ENCODE measurements at regions not wholly inside any gene's neighbourhood (a gene's known extent, or its start where the extent isn't known, plus 50 kb on each side); places are given as distances from the start of the nearest gene placed in this dataset.
"Not testable (repeated sequence)": the region's sequence is repeated elsewhere in the genome, so short reads cannot be mapped to it uniquely, and the experiment has no call there.

- Histone ChIP-seq H3K4me2 (ENCODE audit: low read length) (no peak overlapping the region), H4K20me1 (ENCODE audit: control insufficient read depth, insufficient read depth, low read depth, low read length) (no peaks in the 10 kb centered on the region), H3K27ac (ENCODE audit: low read depth, low read length) (no peak overlapping the region), H3K79me2 (ENCODE audit: control insufficient read depth, low read length) (no peaks in the 10 kb centered on the region), H3K27me3 (ENCODE audit: control insufficient read depth, low read length) (no peaks in the 10 kb centered on the region), H3K4me3 (ENCODE audit: low read length) (no peak overlapping the region), H3K9me3 (ENCODE audit: control insufficient read depth, insufficient read depth, low read length) (no peaks in the 10 kb centered on the region), H3K36me3 (ENCODE audit: control insufficient read depth, low read length) (no peaks in the 10 kb centered on the region), H3F3A (ENCODE audit: control insufficient read depth, insufficient read depth) (no peaks in the 10 kb centered on the region), H3K9me2 (replicated peaks; ENCODE audit: control insufficient read depth, low read length) (no peaks in the 10 kb centered on the region), H3K4me1 (ENCODE audit: control insufficient read depth, low read length) (no peaks in the 10 kb centered on the region)
- no peak for TF ChIP-seq CTCF (IDR thresholded peaks at IDR 0.05; ENCODE audit: low read depth, low read length, poor library complexity, severe bottlenecking)
- no peak for TF ChIP-seq EZH2phosphoT487 (IDR thresholded peaks at IDR 0.05; ENCODE audit: borderline replicate concordance, low read length)
Measured at GRCh38 chr16:66026787-66027330, 339.6 kb upstream of the CDH5 start.

- Histone ChIP-seq H3K79me2 (ENCODE audit: control insufficient read depth, low read length) (no peaks in the 10 kb centered on the region), H3K4me3 (ENCODE audit: low read length) (no peak overlapping the region), H3K9me2 (replicated peaks; ENCODE audit: control insufficient read depth, low read length) (no peaks in the 10 kb centered on the region), H3F3A (ENCODE audit: control insufficient read depth, insufficient read depth) (no peaks in the 10 kb centered on the region), H3K4me2 (ENCODE audit: low read length) (no peak overlapping the region), H3K36me3 (ENCODE audit: control insufficient read depth, low read length) (no peaks in the 10 kb centered on the region), H3K4me1 (ENCODE audit: control insufficient read depth, low read length) (no peaks in the 10 kb centered on the region), H4K20me1 (ENCODE audit: control insufficient read depth, insufficient read depth, low read depth, low read length) (no peaks in the 10 kb centered on the region), H3K27ac (ENCODE audit: low read depth, low read length) (no peak overlapping the region), H3K9me3 (ENCODE audit: control insufficient read depth, insufficient read depth, low read length) (no peaks in the 10 kb centered on the region), H3K27me3 (ENCODE audit: control insufficient read depth, low read length) (no peaks in the 10 kb centered on the region)
- no peak for TF ChIP-seq CTCF (IDR thresholded peaks at IDR 0.05; ENCODE audit: low read depth, low read length, poor library complexity, severe bottlenecking)
- TF ChIP-seq EZH2phosphoT487 (IDR thresholded peaks at IDR 0.05; ENCODE audit: borderline replicate concordance, low read length), result no peak
Measured at GRCh38 chr16:66026211-66026610, 340.3 kb upstream of the CDH5 start.

- Histone ChIP-seq H3K79me2 (ENCODE audit: control insufficient read depth, low read length) (no peaks in the 10 kb centered on the region), H3K27me3 (ENCODE audit: control insufficient read depth, low read length) (no peaks in the 10 kb centered on the region), H3K27ac (ENCODE audit: low read depth, low read length) (no peak overlapping the region), H3K4me3 (ENCODE audit: low read length) (no peak overlapping the region), H3K36me3 (ENCODE audit: control insufficient read depth, low read length) (no peaks in the 10 kb centered on the region), H4K20me1 (ENCODE audit: control insufficient read depth, insufficient read depth, low read depth, low read length) (no peaks in the 10 kb centered on the region), H3K4me2 (ENCODE audit: low read length) (no peak overlapping the region), H3F3A (ENCODE audit: control insufficient read depth, insufficient read depth) (no peaks in the 10 kb centered on the region), H3K9me2 (replicated peaks; ENCODE audit: control insufficient read depth, low read length) (no peaks in the 10 kb centered on the region), H3K4me1 (ENCODE audit: control insufficient read depth, low read length) (no peaks in the 10 kb centered on the region), H3K9me3 (ENCODE audit: control insufficient read depth, insufficient read depth, low read length) (no peaks in the 10 kb centered on the region)
- no peak for TF ChIP-seq EZH2phosphoT487 (IDR thresholded peaks at IDR 0.05; ENCODE audit: borderline replicate concordance, low read length)
- TF ChIP-seq CTCF (IDR thresholded peaks at IDR 0.05; ENCODE audit: low read depth, low read length, poor library complexity, severe bottlenecking), result no peak
Measured at GRCh38 chr16:66025751-66026150, 340.7 kb upstream of the CDH5 start.

- H4K20me1 ChIP-seq (ENCODE audit: control insufficient read depth, insufficient read depth, low read depth, low read length); H3K27me3 ChIP-seq (ENCODE audit: control insufficient read depth, low read length); H3K4me1 ChIP-seq (ENCODE audit: control insufficient read depth, low read length); H3K79me2 ChIP-seq (ENCODE audit: control insufficient read depth, low read length); H3K9me3 ChIP-seq (ENCODE audit: control insufficient read depth, insufficient read depth, low read length); H3K4me2 ChIP-seq (ENCODE audit: low read length); H3K9me2 ChIP-seq (replicated peaks; ENCODE audit: control insufficient read depth, low read length); H3K27ac ChIP-seq (ENCODE audit: low read depth, low read length); H3K36me3 ChIP-seq (ENCODE audit: control insufficient read depth, low read length); H3F3A ChIP-seq (ENCODE audit: control insufficient read depth, insufficient read depth); H3K4me3 ChIP-seq (ENCODE audit: low read length): not testable (repeated sequence)
Measured at GRCh38 chr16:66024567-66024966, 341.9 kb upstream of the CDH5 start.

Data from DOHH2 (cell line).